ENCODE measurements at regions not wholly inside any gene's neighbourhood (a gene's known extent, or its start where the extent isn't known, plus 50 kb on each side); places are given as distances from the start of the nearest gene placed in this dataset.

- TF ChIP-seq, protein P1, sequence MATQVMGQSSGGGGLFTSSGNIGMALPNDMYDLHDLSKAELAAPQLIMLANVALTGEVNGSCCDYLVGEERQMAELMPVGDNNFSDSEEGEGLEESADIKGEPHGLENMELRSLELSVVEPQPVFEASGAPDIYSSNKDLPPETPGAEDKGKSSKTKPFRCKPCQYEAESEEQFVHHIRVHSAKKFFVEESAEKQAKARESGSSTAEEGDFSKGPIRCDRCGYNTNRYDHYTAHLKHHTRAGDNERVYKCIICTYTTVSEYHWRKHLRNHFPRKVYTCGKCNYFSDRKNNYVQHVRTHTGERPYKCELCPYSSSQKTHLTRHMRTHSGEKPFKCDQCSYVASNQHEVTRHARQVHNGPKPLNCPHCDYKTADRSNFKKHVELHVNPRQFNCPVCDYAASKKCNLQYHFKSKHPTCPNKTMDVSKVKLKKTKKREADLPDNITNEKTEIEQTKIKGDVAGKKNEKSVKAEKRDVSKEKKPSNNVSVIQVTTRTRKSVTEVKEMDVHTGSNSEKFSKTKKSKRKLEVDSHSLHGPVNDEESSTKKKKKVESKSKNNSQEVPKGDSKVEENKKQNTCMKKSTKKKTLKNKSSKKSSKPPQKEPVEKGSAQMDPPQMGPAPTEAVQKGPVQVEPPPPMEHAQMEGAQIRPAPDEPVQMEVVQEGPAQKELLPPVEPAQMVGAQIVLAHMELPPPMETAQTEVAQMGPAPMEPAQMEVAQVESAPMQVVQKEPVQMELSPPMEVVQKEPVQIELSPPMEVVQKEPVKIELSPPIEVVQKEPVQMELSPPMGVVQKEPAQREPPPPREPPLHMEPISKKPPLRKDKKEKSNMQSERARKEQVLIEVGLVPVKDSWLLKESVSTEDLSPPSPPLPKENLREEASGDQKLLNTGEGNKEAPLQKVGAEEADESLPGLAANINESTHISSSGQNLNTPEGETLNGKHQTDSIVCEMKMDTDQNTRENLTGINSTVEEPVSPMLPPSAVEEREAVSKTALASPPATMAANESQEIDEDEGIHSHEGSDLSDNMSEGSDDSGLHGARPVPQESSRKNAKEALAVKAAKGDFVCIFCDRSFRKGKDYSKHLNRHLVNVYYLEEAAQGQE (IDR thresholded peaks at IDR 0.05; ENCODE audit: borderline replicate concordance), result no peak
- TF ChIP-seq, protein P1 (CRISPR knock-in tag; IDR thresholded peaks at IDR 0.05; ENCODE audit: low read depth), result no peak
- TF ChIP-seq PHTF2 (CRISPR knock-in tag; IDR thresholded peaks at IDR 0.05) (no peak), TAF9B (IDR thresholded peaks at IDR 0.05; ENCODE audit: partially characterized antibody) (no peak), HNRNPUL1 (IDR thresholded peaks at IDR 0.05; ENCODE audit: low read length) (no peak), ARNT (IDR thresholded peaks at IDR 0.05) (no peak), EP300 (IDR thresholded peaks at IDR 0.05; ENCODE audit: low read length) (no peak), POLR2A (conservative IDR thresholded peaks at IDR 0.05) (no peak), RFX7 (CRISPR knock-in tag; IDR thresholded peaks at IDR 0.05) (no peak)
- TF ChIP-seq, protein P2, sequence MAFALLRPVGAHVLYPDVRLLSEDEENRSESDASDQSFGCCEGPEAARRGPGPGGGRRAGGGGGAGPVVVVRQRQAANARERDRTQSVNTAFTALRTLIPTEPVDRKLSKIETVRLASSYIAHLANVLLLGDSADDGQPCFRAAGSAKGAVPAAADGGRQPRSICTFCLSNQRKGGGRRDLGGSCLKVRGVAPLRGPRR (CRISPR knock-in tag; IDR thresholded peaks at IDR 0.05), result no peak
- TF ChIP-seq, protein P3, sequence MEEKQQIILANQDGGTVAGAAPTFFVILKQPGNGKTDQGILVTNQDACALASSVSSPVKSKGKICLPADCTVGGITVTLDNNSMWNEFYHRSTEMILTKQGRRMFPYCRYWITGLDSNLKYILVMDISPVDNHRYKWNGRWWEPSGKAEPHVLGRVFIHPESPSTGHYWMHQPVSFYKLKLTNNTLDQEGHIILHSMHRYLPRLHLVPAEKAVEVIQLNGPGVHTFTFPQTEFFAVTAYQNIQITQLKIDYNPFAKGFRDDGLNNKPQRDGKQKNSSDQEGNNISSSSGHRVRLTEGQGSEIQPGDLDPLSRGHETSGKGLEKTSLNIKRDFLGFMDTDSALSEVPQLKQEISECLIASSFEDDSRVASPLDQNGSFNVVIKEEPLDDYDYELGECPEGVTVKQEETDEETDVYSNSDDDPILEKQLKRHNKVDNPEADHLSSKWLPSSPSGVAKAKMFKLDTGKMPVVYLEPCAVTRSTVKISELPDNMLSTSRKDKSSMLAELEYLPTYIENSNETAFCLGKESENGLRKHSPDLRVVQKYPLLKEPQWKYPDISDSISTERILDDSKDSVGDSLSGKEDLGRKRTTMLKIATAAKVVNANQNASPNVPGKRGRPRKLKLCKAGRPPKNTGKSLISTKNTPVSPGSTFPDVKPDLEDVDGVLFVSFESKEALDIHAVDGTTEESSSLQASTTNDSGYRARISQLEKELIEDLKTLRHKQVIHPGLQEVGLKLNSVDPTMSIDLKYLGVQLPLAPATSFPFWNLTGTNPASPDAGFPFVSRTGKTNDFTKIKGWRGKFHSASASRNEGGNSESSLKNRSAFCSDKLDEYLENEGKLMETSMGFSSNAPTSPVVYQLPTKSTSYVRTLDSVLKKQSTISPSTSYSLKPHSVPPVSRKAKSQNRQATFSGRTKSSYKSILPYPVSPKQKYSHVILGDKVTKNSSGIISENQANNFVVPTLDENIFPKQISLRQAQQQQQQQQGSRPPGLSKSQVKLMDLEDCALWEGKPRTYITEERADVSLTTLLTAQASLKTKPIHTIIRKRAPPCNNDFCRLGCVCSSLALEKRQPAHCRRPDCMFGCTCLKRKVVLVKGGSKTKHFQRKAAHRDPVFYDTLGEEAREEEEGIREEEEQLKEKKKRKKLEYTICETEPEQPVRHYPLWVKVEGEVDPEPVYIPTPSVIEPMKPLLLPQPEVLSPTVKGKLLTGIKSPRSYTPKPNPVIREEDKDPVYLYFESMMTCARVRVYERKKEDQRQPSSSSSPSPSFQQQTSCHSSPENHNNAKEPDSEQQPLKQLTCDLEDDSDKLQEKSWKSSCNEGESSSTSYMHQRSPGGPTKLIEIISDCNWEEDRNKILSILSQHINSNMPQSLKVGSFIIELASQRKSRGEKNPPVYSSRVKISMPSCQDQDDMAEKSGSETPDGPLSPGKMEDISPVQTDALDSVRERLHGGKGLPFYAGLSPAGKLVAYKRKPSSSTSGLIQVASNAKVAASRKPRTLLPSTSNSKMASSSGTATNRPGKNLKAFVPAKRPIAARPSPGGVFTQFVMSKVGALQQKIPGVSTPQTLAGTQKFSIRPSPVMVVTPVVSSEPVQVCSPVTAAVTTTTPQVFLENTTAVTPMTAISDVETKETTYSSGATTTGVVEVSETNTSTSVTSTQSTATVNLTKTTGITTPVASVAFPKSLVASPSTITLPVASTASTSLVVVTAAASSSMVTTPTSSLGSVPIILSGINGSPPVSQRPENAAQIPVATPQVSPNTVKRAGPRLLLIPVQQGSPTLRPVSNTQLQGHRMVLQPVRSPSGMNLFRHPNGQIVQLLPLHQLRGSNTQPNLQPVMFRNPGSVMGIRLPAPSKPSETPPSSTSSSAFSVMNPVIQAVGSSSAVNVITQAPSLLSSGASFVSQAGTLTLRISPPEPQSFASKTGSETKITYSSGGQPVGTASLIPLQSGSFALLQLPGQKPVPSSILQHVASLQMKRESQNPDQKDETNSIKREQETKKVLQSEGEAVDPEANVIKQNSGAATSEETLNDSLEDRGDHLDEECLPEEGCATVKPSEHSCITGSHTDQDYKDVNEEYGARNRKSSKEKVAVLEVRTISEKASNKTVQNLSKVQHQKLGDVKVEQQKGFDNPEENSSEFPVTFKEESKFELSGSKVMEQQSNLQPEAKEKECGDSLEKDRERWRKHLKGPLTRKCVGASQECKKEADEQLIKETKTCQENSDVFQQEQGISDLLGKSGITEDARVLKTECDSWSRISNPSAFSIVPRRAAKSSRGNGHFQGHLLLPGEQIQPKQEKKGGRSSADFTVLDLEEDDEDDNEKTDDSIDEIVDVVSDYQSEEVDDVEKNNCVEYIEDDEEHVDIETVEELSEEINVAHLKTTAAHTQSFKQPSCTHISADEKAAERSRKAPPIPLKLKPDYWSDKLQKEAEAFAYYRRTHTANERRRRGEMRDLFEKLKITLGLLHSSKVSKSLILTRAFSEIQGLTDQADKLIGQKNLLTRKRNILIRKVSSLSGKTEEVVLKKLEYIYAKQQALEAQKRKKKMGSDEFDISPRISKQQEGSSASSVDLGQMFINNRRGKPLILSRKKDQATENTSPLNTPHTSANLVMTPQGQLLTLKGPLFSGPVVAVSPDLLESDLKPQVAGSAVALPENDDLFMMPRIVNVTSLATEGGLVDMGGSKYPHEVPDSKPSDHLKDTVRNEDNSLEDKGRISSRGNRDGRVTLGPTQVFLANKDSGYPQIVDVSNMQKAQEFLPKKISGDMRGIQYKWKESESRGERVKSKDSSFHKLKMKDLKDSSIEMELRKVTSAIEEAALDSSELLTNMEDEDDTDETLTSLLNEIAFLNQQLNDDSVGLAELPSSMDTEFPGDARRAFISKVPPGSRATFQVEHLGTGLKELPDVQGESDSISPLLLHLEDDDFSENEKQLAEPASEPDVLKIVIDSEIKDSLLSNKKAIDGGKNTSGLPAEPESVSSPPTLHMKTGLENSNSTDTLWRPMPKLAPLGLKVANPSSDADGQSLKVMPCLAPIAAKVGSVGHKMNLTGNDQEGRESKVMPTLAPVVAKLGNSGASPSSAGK (IDR thresholded peaks at IDR 0.05), result no peak
Measured at GRCh38 chr9:18118268-18118667, 355.7 kb upstream of the ADAMTSL1 start (continued).

Data from K562 (cell line).